Amygdala (tissue), 56 donors: ENCODE measurements at regions not wholly inside any gene's neighbourhood (a gene's known extent, or its start where the extent isn't known, plus 50 kb on each side); places are given as distances from the start of the nearest gene placed in this dataset.
"Not testable (repeated sequence)": the region's sequence is repeated elsewhere in the genome, so short reads cannot be mapped to it uniquely, and the experiment has no call there.

Experiments used
- DNase-seq, 56 donors: peaks; one replicate each; lab custom pipeline; 2025; lab: John Stamatoyannopoulos, UW

GRCh38 chr10:42883993-42884983, 101.7 kb downstream of the BMS1 start:
- DNase-seq = no peak

- DNase-seq = no peak
These were observed 103.1 kb downstream of the BMS1 start for GRCh38 chr10:42885491-42886270.

GRCh38 chr10:42887734-42888503, 105.3 kb downstream of the BMS1 start:
- DNase-seq = no peak

GRCh38 chr10:42888504-42889095, 106.0 kb downstream of the BMS1 start:
- no peak for DNase-seq

- DNase-seq = no peak
These were observed 114.1 kb downstream of the BMS1 start for GRCh38 chr10:42896735-42897134.

- DNase-seq = no peak
These were observed 115.7 kb downstream of the BMS1 start for GRCh38 chr10:42898037-42898960.

- DNase-seq = no peak
These were observed 116.4 kb downstream of the BMS1 start for GRCh38 chr10:42899036-42899435.

- DNase-seq = not testable (repeated sequence)
These were observed 117.8 kb downstream of the BMS1 start for GRCh38 chr10:42900346-42900745.

GRCh38 chr10:42911359-42911758, 128.8 kb downstream of the BMS1 start:
- no peak for DNase-seq

- no peak for DNase-seq
These were observed 134.4 kb downstream of the BMS1 start for GRCh38 chr10:42916974-42917373.

- DNase-seq = no peak
These were observed 135.2 kb downstream of the BMS1 start for GRCh38 chr10:42917821-42918220.

- DNase-seq = no peak
These were observed 139.4 kb downstream of the BMS1 start for GRCh38 chr10:42921951-42922350.

- no peak for DNase-seq
These were observed 141.9 kb downstream of the BMS1 start for GRCh38 chr10:42924484-42924883.

- DNase-seq = no peak
These were observed 144.2 kb downstream of the BMS1 start for GRCh38 chr10:42926843-42927242.

- no peak for DNase-seq
These were observed 145.5 kb downstream of the BMS1 start for GRCh38 chr10:42928064-42928463.

GRCh38 chr10:42929236-42929635, 146.6 kb downstream of the BMS1 start:
- no peak for DNase-seq

- no peak for DNase-seq
These were observed 146.9 kb upstream of the RET start for GRCh38 chr10:42929993-42930392.

- no peak for DNase-seq
These were observed 146.2 kb upstream of the RET start for GRCh38 chr10:42930516-42931192.

GRCh38 chr10:42932116-42932515, 144.8 kb upstream of the RET start:
- DNase-seq = no peak
